ENCODE measurements at regions not wholly inside any gene's neighbourhood (a gene's known extent, or its start where the extent isn't known, plus 50 kb on each side); places are given as distances from the start of the nearest gene placed in this dataset.
A peak's percentile ranks its signal among the peaks of the same experiment; 100 is the strongest.

- DNase-seq: no peak
- peaks cover 18% of the 10 kb centered on the region for H3K4me1 ChIP-seq
- no peaks in the 10 kb centered on the region for H3K36me3 ChIP-seq
- intact Hi-C loops (cut with micrococcal nuclease): no loop called here
- no peak for TF ChIP-seq CTCF (IDR thresholded peaks at IDR 0.05; ENCODE audit: borderline replicate concordance)
- no peak overlapping the region for H3K27ac ChIP-seq (replicated peaks)
- no peaks in the 10 kb centered on the region for H3K9me3 ChIP-seq (replicated peaks)
- no peaks in the 10 kb centered on the region for H3K27me3 ChIP-seq (ENCODE audit: low read depth)
- H3K4me3 ChIP-seq: no peak overlapping the region
Observed at GRCh38 chr1:244204004-244204403, 152.9 kb downstream of the ZBTB18 start.

GRCh38 chr1:244205171-244205570, 154.1 kb downstream of the ZBTB18 start:
- intact Hi-C loops (cut with micrococcal nuclease): no loop called here
- Histone ChIP-seq H3K27me3 (ENCODE audit: low read depth) (no peaks in the 10 kb centered on the region), H3K36me3 (no peaks in the 10 kb centered on the region), H3K27ac (replicated peaks) (no peak overlapping the region), H3K4me1 (peaks cover 18% of the 10 kb centered on the region), H3K4me3 (no peak overlapping the region), H3K9me3 (replicated peaks) (no peaks in the 10 kb centered on the region)
- DNase-seq: no peak
- TF ChIP-seq CTCF (IDR thresholded peaks at IDR 0.05; ENCODE audit: borderline replicate concordance): no peak

- TF ChIP-seq CTCF (IDR thresholded peaks at IDR 0.05; ENCODE audit: borderline replicate concordance): no peak
- H3K4me1 ChIP-seq: peaks cover 18% of the 10 kb centered on the region
- intact Hi-C loops (cut with micrococcal nuclease): no loop called here
- no peaks in the 10 kb centered on the region for H3K36me3 ChIP-seq
- no peak overlapping the region for H3K27ac ChIP-seq (replicated peaks)
- no peaks in the 10 kb centered on the region for H3K9me3 ChIP-seq (replicated peaks)
- DNase-seq: no peak
- H3K4me3 ChIP-seq: no peak overlapping the region
- H3K27me3 ChIP-seq (ENCODE audit: low read depth): no peaks in the 10 kb centered on the region
Observed at GRCh38 chr1:244205906-244206305, 154.8 kb downstream of the ZBTB18 start.

- peaks cover 18% of the 10 kb centered on the region for H3K4me1 ChIP-seq
- H3K36me3 ChIP-seq: no peaks in the 10 kb centered on the region
- no peak for TF ChIP-seq CTCF (IDR thresholded peaks at IDR 0.05; ENCODE audit: borderline replicate concordance)
- H3K4me3 ChIP-seq: no peak overlapping the region
- no peaks in the 10 kb centered on the region for H3K9me3 ChIP-seq (replicated peaks)
- H3K27me3 ChIP-seq (ENCODE audit: low read depth): no peaks in the 10 kb centered on the region
- H3K27ac ChIP-seq (replicated peaks): peak overlapping the region; percentile 65
- DNase-seq: peak; percentile 37
- intact Hi-C loops (cut with micrococcal nuclease): no loop called here
Observed at GRCh38 chr1:244207042-244207934, 156.2 kb downstream of the ZBTB18 start.

GRCh38 chr1:244207935-244208244, 156.8 kb downstream of the ZBTB18 start:
- no peak for TF ChIP-seq CTCF (IDR thresholded peaks at IDR 0.05; ENCODE audit: borderline replicate concordance)
- no peak for DNase-seq
- H3K9me3 ChIP-seq (replicated peaks): no peaks in the 10 kb centered on the region
- no peak overlapping the region for H3K4me3 ChIP-seq
- intact Hi-C loops (cut with micrococcal nuclease): no loop called here
- peaks cover 21% of the 10 kb centered on the region for H3K4me1 ChIP-seq
- H3K36me3 ChIP-seq: no peaks in the 10 kb centered on the region
- H3K27ac ChIP-seq (replicated peaks): peak overlapping the region; percentile 65
- no peaks in the 10 kb centered on the region for H3K27me3 ChIP-seq (ENCODE audit: low read depth)
